ENCODE measurements at regions not wholly inside any gene's neighbourhood (a gene's known extent, or its start where the extent isn't known, plus 50 kb on each side); places are given as distances from the start of the nearest gene placed in this dataset.

DNA sequence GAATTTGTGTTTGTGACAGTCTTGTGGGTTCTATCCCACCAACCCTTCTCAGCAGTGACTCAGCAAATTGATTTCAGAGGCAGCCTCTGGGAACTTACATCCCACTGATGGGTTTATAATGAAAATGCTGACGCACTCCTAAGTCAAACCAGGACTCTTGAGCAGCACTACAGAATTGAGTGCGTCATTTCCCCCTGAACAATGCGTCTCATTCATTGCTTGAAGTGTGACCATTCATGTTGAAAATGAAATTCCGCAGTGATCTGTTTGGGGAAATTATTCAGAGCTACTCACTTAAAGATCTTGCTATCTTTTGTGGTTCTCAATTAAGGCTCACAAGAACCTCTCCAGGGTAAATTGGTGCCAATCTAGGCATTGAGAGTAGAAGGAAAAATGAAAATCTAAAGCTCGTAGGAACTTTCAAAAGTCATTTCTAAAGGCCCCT lies 417.7 kb upstream of the SLC14A2 start (continued):
- TF ChIP-seq, protein P1, sequence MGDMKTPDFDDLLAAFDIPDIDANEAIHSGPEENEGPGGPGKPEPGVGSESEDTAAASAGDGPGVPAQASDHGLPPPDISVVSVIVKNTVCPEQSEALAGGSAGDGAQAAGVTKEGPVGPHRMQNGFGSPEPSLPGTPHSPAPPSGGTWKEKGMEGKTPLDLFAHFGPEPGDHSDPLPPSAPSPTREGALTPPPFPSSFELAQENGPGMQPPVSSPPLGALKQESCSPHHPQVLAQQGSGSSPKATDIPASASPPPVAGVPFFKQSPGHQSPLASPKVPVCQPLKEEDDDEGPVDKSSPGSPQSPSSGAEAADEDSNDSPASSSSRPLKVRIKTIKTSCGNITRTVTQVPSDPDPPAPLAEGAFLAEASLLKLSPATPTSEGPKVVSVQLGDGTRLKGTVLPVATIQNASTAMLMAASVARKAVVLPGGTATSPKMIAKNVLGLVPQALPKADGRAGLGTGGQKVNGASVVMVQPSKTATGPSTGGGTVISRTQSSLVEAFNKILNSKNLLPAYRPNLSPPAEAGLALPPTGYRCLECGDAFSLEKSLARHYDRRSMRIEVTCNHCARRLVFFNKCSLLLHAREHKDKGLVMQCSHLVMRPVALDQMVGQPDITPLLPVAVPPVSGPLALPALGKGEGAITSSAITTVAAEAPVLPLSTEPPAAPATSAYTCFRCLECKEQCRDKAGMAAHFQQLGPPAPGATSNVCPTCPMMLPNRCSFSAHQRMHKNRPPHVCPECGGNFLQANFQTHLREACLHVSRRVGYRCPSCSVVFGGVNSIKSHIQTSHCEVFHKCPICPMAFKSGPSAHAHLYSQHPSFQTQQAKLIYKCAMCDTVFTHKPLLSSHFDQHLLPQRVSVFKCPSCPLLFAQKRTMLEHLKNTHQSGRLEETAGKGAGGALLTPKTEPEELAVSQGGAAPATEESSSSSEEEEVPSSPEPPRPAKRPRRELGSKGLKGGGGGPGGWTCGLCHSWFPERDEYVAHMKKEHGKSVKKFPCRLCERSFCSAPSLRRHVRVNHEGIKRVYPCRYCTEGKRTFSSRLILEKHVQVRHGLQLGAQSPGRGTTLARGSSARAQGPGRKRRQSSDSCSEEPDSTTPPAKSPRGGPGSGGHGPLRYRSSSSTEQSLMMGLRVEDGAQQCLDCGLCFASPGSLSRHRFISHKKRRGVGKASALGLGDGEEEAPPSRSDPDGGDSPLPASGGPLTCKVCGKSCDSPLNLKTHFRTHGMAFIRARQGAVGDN (IDR thresholded peaks at IDR 0.05): peak; percentile 62
- TF ChIP-seq, protein P2, sequence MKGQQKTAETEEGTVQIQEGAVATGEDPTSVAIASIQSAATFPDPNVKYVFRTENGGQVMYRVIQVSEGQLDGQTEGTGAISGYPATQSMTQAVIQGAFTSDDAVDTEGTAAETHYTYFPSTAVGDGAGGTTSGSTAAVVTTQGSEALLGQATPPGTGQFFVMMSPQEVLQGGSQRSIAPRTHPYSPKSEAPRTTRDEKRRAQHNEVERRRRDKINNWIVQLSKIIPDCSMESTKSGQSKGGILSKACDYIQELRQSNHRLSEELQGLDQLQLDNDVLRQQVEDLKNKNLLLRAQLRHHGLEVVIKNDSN (IDR thresholded peaks at IDR 0.05; ENCODE audit: borderline replicate concordance, extremely low read length, insufficient read depth, low read depth, low read length): no peak
- TF ChIP-seq, protein P3, sequence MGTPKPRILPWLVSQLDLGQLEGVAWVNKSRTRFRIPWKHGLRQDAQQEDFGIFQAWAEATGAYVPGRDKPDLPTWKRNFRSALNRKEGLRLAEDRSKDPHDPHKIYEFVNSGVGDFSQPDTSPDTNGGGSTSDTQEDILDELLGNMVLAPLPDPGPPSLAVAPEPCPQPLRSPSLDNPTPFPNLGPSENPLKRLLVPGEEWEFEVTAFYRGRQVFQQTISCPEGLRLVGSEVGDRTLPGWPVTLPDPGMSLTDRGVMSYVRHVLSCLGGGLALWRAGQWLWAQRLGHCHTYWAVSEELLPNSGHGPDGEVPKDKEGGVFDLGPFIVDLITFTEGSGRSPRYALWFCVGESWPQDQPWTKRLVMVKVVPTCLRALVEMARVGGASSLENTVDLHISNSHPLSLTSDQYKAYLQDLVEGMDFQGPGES (IDR thresholded peaks at IDR 0.05): no peak
- TF ChIP-seq, protein P4, sequence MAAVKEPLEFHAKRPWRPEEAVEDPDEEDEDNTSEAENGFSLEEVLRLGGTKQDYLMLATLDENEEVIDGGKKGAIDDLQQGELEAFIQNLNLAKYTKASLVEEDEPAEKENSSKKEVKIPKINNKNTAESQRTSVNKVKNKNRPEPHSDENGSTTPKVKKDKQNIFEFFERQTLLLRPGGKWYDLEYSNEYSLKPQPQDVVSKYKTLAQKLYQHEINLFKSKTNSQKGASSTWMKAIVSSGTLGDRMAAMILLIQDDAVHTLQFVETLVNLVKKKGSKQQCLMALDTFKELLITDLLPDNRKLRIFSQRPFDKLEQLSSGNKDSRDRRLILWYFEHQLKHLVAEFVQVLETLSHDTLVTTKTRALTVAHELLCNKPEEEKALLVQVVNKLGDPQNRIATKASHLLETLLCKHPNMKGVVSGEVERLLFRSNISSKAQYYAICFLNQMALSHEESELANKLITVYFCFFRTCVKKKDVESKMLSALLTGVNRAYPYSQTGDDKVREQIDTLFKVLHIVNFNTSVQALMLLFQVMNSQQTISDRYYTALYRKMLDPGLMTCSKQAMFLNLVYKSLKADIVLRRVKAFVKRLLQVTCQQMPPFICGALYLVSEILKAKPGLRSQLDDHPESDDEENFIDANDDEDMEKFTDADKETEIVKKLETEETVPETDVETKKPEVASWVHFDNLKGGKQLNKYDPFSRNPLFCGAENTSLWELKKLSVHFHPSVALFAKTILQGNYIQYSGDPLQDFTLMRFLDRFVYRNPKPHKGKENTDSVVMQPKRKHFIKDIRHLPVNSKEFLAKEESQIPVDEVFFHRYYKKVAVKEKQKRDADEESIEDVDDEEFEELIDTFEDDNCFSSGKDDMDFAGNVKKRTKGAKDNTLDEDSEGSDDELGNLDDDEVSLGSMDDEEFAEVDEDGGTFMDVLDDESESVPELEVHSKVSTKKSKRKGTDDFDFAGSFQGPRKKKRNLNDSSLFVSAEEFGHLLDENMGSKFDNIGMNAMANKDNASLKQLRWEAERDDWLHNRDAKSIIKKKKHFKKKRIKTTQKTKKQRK (IDR thresholded peaks at IDR 0.05; ENCODE audit: low read depth, low read length): no peak
- TF ChIP-seq MYB (IDR thresholded peaks at IDR 0.05; ENCODE audit: borderline replicate concordance, low read depth, low read length): 0 out of 2 replicates have a peak, but pooled peaks have one; percentile 24
- TF ChIP-seq RUNX3 (IDR thresholded peaks at IDR 0.05; ENCODE audit: low read length): peak; percentile 85
- TF ChIP-seq RCOR1 (conservative IDR thresholded peaks at IDR 0.05; ENCODE audit: low read depth, low read length): no peak
- TF ChIP-seq, protein P5, sequence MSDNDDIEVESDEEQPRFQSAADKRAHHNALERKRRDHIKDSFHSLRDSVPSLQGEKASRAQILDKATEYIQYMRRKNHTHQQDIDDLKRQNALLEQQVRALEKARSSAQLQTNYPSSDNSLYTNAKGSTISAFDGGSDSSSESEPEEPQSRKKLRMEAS (IDR thresholded peaks at IDR 0.05; ENCODE audit: low read depth, low read length): no peak
- TF ChIP-seq, protein P6, sequence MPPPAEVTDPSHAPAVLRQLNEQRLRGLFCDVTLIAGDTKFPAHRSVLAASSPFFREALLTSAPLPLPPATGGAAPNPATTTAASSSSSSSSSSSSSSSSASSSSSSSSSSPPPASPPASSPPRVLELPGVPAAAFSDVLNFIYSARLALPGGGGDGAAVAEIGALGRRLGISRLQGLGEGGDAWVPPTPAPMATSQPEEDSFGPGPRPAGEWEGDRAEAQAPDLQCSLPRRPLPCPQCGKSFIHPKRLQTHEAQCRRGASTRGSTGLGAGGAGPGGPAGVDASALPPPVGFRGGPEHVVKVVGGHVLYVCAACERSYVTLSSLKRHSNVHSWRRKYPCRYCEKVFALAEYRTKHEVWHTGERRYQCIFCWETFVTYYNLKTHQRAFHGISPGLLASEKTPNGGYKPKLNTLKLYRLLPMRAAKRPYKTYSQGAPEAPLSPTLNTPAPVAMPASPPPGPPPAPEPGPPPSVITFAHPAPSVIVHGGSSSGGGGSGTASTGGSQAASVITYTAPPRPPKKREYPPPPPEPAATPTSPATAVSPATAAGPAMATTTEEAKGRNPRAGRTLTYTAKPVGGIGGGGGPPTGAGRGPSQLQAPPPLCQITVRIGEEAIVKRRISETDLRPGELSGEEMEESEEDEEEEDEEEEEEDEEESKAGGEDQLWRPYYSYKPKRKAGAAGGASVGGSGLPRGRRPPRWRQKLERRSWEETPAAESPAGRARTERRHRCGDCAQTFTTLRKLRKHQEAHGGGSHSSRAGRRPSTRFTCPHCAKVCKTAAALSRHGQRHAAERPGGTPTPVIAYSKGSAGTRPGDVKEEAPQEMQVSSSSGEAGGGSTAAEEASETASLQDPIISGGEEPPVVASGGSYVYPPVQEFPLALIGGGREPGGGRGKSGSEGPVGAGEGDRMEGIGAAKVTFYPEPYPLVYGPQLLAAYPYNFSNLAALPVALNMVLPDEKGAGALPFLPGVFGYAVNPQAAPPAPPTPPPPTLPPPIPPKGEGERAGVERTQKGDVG (CRISPR knock-in tag; IDR thresholded peaks at IDR 0.05): no peak
- no peak for TF ChIP-seq SMARCA5 (IDR thresholded peaks at IDR 0.05)
- no peak for TF ChIP-seq RBBP5 (conservative IDR thresholded peaks at IDR 0.05)
- peak; percentile 84 for TF ChIP-seq MEF2B (IDR thresholded peaks at IDR 0.05; ENCODE audit: partially characterized antibody, poor library complexity, severe bottlenecking)

Data from GM12878 (cell line).